ENCODE measurements at regions not wholly inside any gene's neighbourhood (a gene's known extent, or its start where the extent isn't known, plus 50 kb on each side); places are given as distances from the start of the nearest gene placed in this dataset.

DNA sequence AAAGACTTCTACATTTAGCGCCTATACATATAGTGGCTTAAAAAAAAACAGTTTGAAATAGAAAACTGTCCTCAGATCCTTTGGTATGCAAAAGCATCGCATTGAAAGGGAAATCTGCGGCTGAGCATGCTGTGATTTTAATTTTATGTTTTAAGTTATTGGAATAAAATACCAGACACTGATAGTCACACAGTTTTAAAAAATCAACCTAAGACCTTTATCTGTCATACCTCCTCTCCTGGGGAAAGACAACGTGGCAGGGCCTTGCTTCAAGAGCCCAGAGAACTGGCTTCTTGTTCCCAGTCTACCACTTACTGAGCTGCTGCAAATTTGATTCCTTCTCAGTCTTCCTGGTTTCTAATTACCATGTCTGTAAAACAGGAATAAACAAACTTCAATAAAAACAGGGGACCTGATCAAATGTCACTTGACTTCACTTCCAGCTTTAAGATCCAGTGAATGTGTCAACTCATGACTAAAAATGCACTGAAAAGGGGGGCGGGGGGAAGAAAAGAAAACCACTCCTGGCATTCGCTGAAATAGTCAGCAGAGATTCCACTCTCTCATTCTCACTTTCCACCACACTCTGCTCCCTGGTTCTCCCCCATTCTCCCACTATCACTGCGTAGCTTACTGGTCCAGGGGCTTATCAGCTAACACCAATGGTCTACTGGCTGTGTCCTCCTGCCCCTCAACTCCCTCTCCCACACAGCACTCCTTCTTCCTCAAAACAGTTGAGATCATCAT lies 494.7 kb upstream of the MARCKS start:
- TF ChIP-seq FOXP2 (optimal IDR thresholded peaks at IDR 0.05; ENCODE audit: borderline replicate concordance, extremely low read depth, extremely low read length, insufficient read depth) (no peak), SIN3A (IDR thresholded peaks at IDR 0.05; ENCODE audit: borderline replicate concordance, insufficient read depth, low read length) (no peak), POLR2AphosphoS5 (IDR thresholded peaks at IDR 0.05; ENCODE audit: low read depth, low read length) (no peak), TAF1 (IDR thresholded peaks at IDR 0.05; ENCODE audit: borderline replicate concordance, insufficient read depth, low read length) (no peak)
- TF ChIP-seq, protein P1, sequence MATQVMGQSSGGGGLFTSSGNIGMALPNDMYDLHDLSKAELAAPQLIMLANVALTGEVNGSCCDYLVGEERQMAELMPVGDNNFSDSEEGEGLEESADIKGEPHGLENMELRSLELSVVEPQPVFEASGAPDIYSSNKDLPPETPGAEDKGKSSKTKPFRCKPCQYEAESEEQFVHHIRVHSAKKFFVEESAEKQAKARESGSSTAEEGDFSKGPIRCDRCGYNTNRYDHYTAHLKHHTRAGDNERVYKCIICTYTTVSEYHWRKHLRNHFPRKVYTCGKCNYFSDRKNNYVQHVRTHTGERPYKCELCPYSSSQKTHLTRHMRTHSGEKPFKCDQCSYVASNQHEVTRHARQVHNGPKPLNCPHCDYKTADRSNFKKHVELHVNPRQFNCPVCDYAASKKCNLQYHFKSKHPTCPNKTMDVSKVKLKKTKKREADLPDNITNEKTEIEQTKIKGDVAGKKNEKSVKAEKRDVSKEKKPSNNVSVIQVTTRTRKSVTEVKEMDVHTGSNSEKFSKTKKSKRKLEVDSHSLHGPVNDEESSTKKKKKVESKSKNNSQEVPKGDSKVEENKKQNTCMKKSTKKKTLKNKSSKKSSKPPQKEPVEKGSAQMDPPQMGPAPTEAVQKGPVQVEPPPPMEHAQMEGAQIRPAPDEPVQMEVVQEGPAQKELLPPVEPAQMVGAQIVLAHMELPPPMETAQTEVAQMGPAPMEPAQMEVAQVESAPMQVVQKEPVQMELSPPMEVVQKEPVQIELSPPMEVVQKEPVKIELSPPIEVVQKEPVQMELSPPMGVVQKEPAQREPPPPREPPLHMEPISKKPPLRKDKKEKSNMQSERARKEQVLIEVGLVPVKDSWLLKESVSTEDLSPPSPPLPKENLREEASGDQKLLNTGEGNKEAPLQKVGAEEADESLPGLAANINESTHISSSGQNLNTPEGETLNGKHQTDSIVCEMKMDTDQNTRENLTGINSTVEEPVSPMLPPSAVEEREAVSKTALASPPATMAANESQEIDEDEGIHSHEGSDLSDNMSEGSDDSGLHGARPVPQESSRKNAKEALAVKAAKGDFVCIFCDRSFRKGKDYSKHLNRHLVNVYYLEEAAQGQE (IDR thresholded peaks at IDR 0.05; ENCODE audit: insufficient read depth in 1 of 2, low read depth in 2 of 2, low read length in 2 of 2): no peak

DNA sequence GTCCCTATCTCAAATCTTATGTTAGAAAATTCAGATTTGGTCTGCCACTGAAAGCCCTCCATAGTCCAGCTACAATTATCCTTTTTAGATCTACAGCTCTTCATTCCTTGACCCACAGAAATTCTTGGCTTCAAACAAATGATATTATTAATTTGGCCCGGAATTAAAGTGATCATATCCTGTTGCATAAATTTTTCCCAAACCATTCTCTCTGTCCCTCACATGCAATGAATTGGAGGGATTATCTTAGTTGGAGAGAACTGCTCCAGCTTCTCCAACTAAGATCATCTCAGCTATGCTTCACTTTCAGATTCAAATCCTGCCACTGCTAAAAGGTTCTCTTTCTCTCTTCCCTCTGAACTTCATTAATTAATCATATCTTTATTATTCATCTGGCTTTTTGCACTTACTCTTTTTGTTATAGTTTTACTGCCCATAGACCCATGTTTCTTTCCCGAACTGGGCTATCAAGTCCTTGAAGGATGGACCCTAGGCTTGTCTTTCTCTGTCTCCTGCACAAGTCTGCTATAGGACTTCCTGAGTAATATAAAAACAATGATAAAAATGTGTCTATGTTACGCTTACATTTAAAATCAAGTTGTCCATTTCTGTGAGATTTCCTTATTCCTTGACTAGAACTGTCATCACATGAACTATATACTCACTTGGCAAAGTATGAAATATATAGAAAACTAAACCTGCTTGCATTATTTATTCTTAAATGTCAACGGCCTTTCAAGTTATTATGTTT lies 493.9 kb upstream of the MARCKS start:
- no peak for TF ChIP-seq SIN3A (IDR thresholded peaks at IDR 0.05; ENCODE audit: borderline replicate concordance, insufficient read depth, low read length)
- TF ChIP-seq, protein P1 (IDR thresholded peaks at IDR 0.05; ENCODE audit: insufficient read depth in 1 of 2, low read depth in 2 of 2, low read length in 2 of 2): no peak
- TF ChIP-seq POLR2AphosphoS5 (IDR thresholded peaks at IDR 0.05; ENCODE audit: low read depth, low read length): no peak
- TF ChIP-seq TAF1 (IDR thresholded peaks at IDR 0.05; ENCODE audit: borderline replicate concordance, insufficient read depth, low read length): no peak
- no peak for TF ChIP-seq FOXP2 (optimal IDR thresholded peaks at IDR 0.05; ENCODE audit: borderline replicate concordance, extremely low read depth, extremely low read length, insufficient read depth)

DNA sequence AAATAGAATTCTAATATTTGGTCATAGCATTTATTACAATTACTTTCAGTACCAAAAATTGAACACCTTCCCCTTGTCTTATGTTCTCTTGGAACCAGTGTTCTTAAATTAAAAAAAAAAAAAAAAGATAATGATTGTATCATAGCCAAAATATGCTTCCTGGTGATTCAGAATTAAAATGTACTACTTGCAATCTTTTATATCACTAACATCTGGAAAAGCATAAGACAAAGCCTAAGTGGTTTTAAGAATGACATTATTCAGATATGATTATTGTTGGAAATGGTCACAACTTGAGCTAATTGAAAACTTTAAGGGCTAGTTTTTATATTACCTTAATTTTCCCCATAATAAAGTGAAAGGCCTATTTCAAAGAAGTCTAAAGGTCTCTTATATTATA lies 493.3 kb upstream of the MARCKS start:
- TF ChIP-seq TAF1 (IDR thresholded peaks at IDR 0.05; ENCODE audit: borderline replicate concordance, insufficient read depth, low read length) (no peak), FOXP2 (optimal IDR thresholded peaks at IDR 0.05; ENCODE audit: borderline replicate concordance, extremely low read depth, extremely low read length, insufficient read depth) (no peak), SIN3A (IDR thresholded peaks at IDR 0.05; ENCODE audit: borderline replicate concordance, insufficient read depth, low read length) (no peak), POLR2AphosphoS5 (IDR thresholded peaks at IDR 0.05; ENCODE audit: low read depth, low read length) (no peak)
- TF ChIP-seq, protein P1 (IDR thresholded peaks at IDR 0.05; ENCODE audit: insufficient read depth in 1 of 2, low read depth in 2 of 2, low read length in 2 of 2): no peak

DNA sequence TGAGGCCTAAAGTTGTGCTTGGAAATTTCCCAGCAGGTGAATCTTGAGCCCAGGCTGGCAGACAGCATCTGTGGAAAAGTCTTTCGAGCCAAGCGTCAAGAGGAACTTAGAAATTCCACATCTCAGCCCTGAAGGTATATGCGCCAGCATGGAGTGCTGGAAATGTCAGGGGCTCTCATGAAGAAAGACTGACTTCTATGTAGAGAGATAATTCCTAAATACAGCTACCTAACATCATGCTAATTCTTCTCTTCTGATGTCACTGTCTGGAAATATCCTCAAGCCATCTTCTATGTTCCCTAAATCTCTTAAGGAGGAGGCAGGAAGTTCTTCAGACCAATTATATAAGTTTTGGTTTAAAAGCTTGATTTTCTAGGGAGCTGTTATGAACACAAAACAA lies 492.4 kb upstream of the MARCKS start:
- TF ChIP-seq POLR2AphosphoS5 (IDR thresholded peaks at IDR 0.05; ENCODE audit: low read depth, low read length): no peak
- no peak for TF ChIP-seq TAF1 (IDR thresholded peaks at IDR 0.05; ENCODE audit: borderline replicate concordance, insufficient read depth, low read length)
- TF ChIP-seq SIN3A (IDR thresholded peaks at IDR 0.05; ENCODE audit: borderline replicate concordance, insufficient read depth, low read length): no peak
- no peak for TF ChIP-seq FOXP2 (optimal IDR thresholded peaks at IDR 0.05; ENCODE audit: borderline replicate concordance, extremely low read depth, extremely low read length, insufficient read depth)
- TF ChIP-seq, protein P1 (IDR thresholded peaks at IDR 0.05; ENCODE audit: insufficient read depth in 1 of 2, low read depth in 2 of 2, low read length in 2 of 2): no peak
